ENCODE measurements at regions not wholly inside any gene's neighbourhood (a gene's known extent, or its start where the extent isn't known, plus 50 kb on each side); places are given as distances from the start of the nearest gene placed in this dataset.

DNA sequence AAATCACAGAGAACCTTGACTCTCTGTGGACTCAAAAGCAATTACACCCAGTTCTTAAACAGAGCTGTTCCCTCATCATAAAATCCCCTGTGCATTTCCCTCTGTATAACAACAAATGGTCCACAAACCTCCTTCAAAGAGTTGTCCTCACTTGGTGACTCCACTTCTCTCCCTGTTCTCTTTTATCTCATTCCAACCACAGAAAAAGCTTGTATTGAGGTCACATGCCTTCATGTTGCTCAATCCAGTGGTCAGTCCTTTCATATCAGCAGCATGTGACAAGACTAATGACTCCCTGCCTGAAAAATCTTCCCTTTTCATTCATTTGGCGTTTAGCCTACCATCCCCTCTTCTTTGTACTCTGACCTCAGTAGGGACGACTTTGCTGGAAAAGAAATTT is 158.0 kb downstream of the DEPDC1B start (continued):
- TF ChIP-seq, protein P1, sequence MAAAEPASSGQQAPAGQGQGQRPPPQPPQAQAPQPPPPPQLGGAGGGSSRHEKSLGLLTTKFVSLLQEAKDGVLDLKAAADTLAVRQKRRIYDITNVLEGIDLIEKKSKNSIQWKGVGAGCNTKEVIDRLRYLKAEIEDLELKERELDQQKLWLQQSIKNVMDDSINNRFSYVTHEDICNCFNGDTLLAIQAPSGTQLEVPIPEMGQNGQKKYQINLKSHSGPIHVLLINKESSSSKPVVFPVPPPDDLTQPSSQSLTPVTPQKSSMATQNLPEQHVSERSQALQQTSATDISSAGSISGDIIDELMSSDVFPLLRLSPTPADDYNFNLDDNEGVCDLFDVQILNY (CRISPR knock-in tag; conservative IDR thresholded peaks at IDR 0.05): no peak
- TF ChIP-seq GATA4 (IDR thresholded peaks at IDR 0.05; ENCODE audit: borderline replicate concordance, low read depth): 0 out of 2 replicates have a peak, but pooled peaks have one; percentile 7
- peak; percentile 33; the same call in 1 of the 2 replicates for TF ChIP-seq HOXA5 (CRISPR knock-in tag; IDR thresholded peaks at IDR 0.05)
- TF ChIP-seq, protein P2, sequence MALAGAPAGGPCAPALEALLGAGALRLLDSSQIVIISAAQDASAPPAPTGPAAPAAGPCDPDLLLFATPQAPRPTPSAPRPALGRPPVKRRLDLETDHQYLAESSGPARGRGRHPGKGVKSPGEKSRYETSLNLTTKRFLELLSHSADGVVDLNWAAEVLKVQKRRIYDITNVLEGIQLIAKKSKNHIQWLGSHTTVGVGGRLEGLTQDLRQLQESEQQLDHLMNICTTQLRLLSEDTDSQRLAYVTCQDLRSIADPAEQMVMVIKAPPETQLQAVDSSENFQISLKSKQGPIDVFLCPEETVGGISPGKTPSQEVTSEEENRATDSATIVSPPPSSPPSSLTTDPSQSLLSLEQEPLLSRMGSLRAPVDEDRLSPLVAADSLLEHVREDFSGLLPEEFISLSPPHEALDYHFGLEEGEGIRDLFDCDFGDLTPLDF (CRISPR knock-in tag; IDR thresholded peaks at IDR 0.05): no peak
- peak; percentile 64; the same call in 1 of the 2 replicates for TF ChIP-seq ZMYM4 (CRISPR knock-in tag; IDR thresholded peaks at IDR 0.05)
- peak; percentile 95 for TF ChIP-seq ZNF644 (CRISPR knock-in tag; IDR thresholded peaks at IDR 0.05; ENCODE audit: low read depth)
- TF ChIP-seq ZMYM2 (CRISPR knock-in tag; IDR thresholded peaks at IDR 0.05): no peak
- TF ChIP-seq RARA (CRISPR knock-in tag; IDR thresholded peaks at IDR 0.05): peak; percentile 48; the same call in 1 of the 2 replicates
- TF ChIP-seq, protein P3, sequence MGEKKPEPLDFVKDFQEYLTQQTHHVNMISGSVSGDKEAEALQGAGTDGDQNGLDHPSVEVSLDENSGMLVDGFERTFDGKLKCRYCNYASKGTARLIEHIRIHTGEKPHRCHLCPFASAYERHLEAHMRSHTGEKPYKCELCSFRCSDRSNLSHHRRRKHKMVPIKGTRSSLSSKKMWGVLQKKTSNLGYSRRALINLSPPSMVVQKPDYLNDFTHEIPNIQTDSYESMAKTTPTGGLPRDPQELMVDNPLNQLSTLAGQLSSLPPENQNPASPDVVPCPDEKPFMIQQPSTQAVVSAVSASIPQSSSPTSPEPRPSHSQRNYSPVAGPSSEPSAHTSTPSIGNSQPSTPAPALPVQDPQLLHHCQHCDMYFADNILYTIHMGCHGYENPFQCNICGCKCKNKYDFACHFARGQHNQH (CRISPR knock-in tag; IDR thresholded peaks at IDR 0.05): no peak
- peak; percentile 73; the same call in 1 of the 2 replicates for TF ChIP-seq SOX5 (CRISPR knock-in tag; IDR thresholded peaks at IDR 0.05; ENCODE audit: borderline replicate concordance)
- TF ChIP-seq SKI (IDR thresholded peaks at IDR 0.05; ENCODE audit: partially characterized antibody): no peak
- TF ChIP-seq HMG20A (CRISPR knock-in tag; IDR thresholded peaks at IDR 0.05; ENCODE audit: borderline replicate concordance): peak; percentile 87
- peak; percentile 48; the same call in 1 of the 2 replicates for TF ChIP-seq ZNF331 (CRISPR knock-in tag; IDR thresholded peaks at IDR 0.05)
- no peak for TF ChIP-seq ZNF737 (CRISPR knock-in tag; IDR thresholded peaks at IDR 0.05; ENCODE audit: borderline replicate concordance)
- TF ChIP-seq FOXA1 (IDR thresholded peaks at IDR 0.05): no peak
- TF ChIP-seq FOXA1 (CRISPR knock-in tag; IDR thresholded peaks at IDR 0.05): 0 out of 2 replicates have a peak, but pooled peaks have one; percentile 9
- no peak for TF ChIP-seq MIER3 (CRISPR knock-in tag; IDR thresholded peaks at IDR 0.05; ENCODE audit: borderline replicate concordance)
- TF ChIP-seq CAMTA2 (CRISPR knock-in tag; IDR thresholded peaks at IDR 0.05; ENCODE audit: borderline replicate concordance): no peak
- TF ChIP-seq BHLHE40 (IDR thresholded peaks at IDR 0.05; ENCODE audit: low read length): peak; percentile 74
